ENCODE measurements at regions not wholly inside any gene's neighbourhood (a gene's known extent, or its start where the extent isn't known, plus 50 kb on each side); places are given as distances from the start of the nearest gene placed in this dataset.

- TF ChIP-seq, protein P1, sequence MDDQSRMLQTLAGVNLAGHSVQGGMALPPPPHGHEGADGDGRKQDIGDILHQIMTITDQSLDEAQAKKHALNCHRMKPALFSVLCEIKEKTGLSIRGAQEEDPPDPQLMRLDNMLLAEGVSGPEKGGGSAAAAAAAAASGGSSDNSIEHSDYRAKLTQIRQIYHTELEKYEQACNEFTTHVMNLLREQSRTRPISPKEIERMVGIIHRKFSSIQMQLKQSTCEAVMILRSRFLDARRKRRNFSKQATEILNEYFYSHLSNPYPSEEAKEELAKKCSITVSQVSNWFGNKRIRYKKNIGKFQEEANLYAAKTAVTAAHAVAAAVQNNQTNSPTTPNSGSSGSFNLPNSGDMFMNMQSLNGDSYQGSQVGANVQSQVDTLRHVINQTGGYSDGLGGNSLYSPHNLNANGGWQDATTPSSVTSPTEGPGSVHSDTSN (IDR thresholded peaks at IDR 0.05) = no peak
These were observed 54.6 kb upstream of the FAM124A start (continued) for GRCh38 chr13:51167393-51168191.

DNA sequence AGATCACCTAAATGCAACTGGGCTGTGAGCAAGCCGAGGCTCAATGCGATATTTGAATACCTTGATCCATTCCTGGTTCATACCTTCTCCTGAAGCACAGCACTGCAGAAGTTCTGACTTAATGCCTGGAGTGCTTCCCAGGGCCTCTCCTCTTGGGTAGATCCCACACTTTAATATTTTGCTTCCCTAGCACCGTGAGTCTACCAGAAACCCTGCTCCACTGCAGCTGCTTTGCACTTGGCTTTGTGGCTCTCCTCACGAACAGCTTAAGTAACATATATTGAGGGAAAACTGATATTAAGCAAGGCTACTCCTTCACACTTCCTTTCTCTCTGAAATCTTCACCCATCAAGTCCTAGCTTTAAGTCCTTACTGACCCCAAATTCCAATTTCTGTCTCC, 51.6 kb upstream of the C13orf42 start:
- ATAC-seq = no peak
- DNase-seq (ENCODE audit: low read depth in 1 of 2, low spot score in 1 of 2) = no peak
- CTCF ChIA-PET = no interaction called here
- Histone ChIP-seq H3K9me3 (no peaks in the 10 kb centered on the region), H3K27ac (no peak overlapping the region), H3K4me1 (no peaks in the 10 kb centered on the region), H3K4me2 (no peak overlapping the region), H3K4me3 (no peak overlapping the region)
- POLR2A ChIA-PET = no interaction called here
- FAIRE-seq = no peak
- TF ChIP-seq NFE2L2 (conservative IDR thresholded peaks at IDR 0.05; ENCODE audit: low read length) (no peak), JUN (IDR thresholded peaks at IDR 0.05) (no peak), REST (IDR thresholded peaks at IDR 0.05) (no peak), BCL3 (IDR thresholded peaks at IDR 0.05) (no peak), MAZ (IDR thresholded peaks at IDR 0.05; ENCODE audit: borderline replicate concordance, low read depth, low read length) (no peak), JUNB (IDR thresholded peaks at IDR 0.05) (no peak), FOSL2 (IDR thresholded peaks at IDR 0.05) (no peak), FOSL2 (CRISPR knock-in tag; IDR thresholded peaks at IDR 0.05) (no peak), HOXB5 (CRISPR knock-in tag; IDR thresholded peaks at IDR 0.05) (no peak), CBX8 (IDR thresholded peaks at IDR 0.05) (no peak), EHMT2 (IDR thresholded peaks at IDR 0.05; ENCODE audit: low read depth) (no peak), PHF8 (IDR thresholded peaks at IDR 0.05; ENCODE audit: borderline replicate concordance, low read depth) (no peak), MAX (IDR thresholded peaks at IDR 0.05) (no peak), E2F6 (IDR thresholded peaks at IDR 0.05; ENCODE audit: borderline replicate concordance, low read depth) (no peak), KDM1A (IDR thresholded peaks at IDR 0.05; ENCODE audit: low read depth) (no peak), RARB (CRISPR knock-in tag; IDR thresholded peaks at IDR 0.05) (no peak), NPAS2 (CRISPR knock-in tag; IDR thresholded peaks at IDR 0.05; ENCODE audit: borderline replicate concordance) (no peak)
- 77% methylated on average over 4 of the region's 4 CpGs for WGBS (ENCODE audit: missing lambda C conversion rate)
